GM12864 (cell line): ENCODE measurements at regions not wholly inside any gene's neighbourhood (a gene's known extent, or its start where the extent isn't known, plus 50 kb on each side); places are given as distances from the start of the nearest gene placed in this dataset.

Experiments used
- DNase-seq: peaks from one replicate; pipeline ENCODE4 v3.0.0-alpha.2; 2011; ENCODE audit warnings: low read depth
- H3K4me3 ChIP-seq: 2 replicates; pipeline ENCODE4 v1.5.1; 2011; ENCODE audit warnings: mild to moderate bottlenecking, low read depth, low read length, control low read depth
- TF ChIP-seq, protein P1 (sequence below): IDR thresholded peaks from 2 replicates; pipeline ENCODE4 v1.5.1; 2011; ENCODE audit warnings: low read depth, mild to moderate bottlenecking, moderate library complexity, low read length, control low read depth, inconsistent platforms; ENCODE audit errors: missing control alignments

DNA sequence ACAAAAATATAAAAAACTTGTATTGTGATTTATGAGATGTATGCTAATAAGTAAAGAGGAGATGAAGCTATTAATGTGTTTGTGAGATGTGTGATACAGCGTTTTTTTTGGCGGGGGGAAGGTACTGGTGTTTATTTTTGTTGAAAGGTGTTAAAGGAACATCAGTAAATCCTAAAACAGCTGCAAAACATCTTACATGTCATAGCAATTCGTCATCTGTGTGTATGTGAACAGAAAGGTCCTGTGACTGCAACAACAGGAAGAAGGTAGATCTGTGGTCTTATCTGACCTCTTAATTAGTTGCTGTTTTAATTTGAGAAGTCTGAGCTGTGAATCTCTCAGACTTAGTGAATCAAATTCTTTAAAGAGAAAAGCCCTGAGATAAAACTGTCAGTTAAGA is 1041.1 kb downstream of the JRKL start:
- no peak for DNase-seq
- no peak overlapping the region for H3K4me3 ChIP-seq
- TF ChIP-seq, protein P1, sequence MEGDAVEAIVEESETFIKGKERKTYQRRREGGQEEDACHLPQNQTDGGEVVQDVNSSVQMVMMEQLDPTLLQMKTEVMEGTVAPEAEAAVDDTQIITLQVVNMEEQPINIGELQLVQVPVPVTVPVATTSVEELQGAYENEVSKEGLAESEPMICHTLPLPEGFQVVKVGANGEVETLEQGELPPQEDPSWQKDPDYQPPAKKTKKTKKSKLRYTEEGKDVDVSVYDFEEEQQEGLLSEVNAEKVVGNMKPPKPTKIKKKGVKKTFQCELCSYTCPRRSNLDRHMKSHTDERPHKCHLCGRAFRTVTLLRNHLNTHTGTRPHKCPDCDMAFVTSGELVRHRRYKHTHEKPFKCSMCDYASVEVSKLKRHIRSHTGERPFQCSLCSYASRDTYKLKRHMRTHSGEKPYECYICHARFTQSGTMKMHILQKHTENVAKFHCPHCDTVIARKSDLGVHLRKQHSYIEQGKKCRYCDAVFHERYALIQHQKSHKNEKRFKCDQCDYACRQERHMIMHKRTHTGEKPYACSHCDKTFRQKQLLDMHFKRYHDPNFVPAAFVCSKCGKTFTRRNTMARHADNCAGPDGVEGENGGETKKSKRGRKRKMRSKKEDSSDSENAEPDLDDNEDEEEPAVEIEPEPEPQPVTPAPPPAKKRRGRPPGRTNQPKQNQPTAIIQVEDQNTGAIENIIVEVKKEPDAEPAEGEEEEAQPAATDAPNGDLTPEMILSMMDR = no peak

DNA sequence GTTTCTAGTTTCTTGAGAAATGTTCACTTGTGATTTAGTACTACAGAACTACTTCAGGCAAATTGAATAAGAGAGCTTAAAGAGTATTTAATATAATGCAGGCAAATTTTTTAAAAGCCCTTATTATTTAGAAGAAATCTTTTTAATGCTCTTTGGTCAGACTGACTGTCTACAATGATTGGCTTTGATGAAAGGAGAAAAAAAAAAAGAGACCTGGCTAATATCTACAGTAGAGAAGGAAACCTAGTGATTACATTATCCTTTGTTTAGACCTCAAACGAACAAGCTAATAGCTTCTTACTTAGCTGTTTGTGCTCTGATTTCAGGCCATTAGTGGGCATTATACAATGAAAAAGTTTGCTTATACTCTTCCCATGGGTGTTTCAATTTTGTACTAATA is 1043.1 kb downstream of the JRKL start:
- H3K4me3 ChIP-seq = no peak overlapping the region
- DNase-seq = no peak
- TF ChIP-seq, protein P1 = no peak

DNA sequence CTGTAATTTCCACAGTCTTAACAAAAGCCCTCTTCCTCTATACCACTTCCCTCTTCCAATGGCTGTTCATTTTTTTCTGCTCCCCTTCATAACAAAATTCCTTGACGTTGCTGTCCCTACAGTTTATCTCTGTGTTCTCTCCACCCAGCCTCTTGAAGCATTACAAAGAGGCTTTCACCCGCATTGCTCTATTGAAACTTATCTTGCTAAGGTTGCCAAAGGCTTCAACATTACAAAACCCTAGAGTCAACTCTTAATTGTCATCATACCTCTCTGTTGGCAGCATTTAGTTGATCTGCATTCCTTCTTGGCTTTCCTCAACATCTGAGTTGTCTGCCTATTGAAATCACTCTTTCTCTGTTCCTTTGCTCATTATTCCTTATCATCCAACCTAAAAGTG is 1055.7 kb downstream of the JRKL start:
- no peak for DNase-seq
- H3K4me3 ChIP-seq = no peak overlapping the region
- TF ChIP-seq, protein P1 = no peak

DNA sequence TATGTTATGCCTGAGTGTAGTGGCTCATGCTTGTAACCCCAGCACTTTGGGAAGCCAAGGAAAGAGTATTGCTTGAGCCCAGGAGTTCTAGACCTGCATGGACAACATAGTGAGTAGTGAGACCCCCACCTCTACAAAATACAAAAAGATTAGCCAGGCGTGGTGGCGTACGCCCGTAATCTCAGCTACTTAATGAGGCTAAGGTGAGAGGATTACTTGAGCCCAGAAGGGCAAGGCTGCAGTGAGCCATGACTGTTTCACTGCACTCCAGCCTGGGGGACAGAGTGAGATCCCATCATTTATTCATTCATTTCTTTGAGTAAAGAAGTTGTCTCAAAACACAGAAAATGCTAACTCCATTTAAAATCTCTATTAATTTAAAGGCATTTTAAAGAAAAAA is 1061.6 kb downstream of the JRKL start:
- no peak for DNase-seq
- TF ChIP-seq, protein P1 = no peak
- H3K4me3 ChIP-seq = no peak overlapping the region

DNA sequence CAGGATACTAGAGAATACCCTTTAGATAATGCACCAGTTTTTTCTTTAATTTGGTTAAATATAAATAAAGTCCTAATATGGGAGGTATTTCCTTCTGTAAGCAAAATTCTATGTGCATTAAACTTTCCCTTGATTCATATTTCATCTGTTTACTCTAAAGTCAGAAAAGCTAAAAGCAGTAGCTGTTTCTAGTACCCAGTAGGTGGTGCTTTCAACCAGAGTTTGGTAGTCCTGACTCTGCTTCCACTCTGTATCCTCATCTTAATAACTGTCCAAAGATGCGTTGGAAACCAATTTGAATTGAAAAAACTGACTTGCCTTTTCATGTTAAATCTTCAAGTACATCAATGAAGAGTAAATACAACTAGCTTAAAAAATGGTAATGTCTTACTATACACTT is 1065.2 kb downstream of the JRKL start:
- TF ChIP-seq, protein P1 = no peak
- H3K4me3 ChIP-seq = no peak overlapping the region
- no peak for DNase-seq

DNA sequence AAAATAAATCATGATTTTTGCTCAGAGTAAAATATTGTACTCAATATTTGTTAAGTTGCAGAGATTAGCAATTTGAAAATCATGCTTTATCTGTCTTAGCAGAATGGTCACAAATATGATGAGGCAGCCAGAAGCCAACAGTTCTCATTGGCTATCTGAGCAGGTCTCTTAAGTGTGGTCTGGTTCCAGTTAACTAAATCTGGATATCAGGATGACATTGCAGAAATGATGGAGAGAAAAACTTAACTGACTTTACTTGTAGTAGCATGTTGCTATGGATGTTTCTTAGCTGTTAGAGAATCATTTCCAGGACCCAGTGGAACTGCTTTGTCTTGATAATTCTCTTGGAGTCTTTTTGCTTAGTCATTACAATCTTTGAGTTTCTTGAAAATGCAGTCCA is 1070.3 kb downstream of the JRKL start:
- H3K4me3 ChIP-seq = no peak overlapping the region
- TF ChIP-seq, protein P1 = no peak
- no peak for DNase-seq

DNA sequence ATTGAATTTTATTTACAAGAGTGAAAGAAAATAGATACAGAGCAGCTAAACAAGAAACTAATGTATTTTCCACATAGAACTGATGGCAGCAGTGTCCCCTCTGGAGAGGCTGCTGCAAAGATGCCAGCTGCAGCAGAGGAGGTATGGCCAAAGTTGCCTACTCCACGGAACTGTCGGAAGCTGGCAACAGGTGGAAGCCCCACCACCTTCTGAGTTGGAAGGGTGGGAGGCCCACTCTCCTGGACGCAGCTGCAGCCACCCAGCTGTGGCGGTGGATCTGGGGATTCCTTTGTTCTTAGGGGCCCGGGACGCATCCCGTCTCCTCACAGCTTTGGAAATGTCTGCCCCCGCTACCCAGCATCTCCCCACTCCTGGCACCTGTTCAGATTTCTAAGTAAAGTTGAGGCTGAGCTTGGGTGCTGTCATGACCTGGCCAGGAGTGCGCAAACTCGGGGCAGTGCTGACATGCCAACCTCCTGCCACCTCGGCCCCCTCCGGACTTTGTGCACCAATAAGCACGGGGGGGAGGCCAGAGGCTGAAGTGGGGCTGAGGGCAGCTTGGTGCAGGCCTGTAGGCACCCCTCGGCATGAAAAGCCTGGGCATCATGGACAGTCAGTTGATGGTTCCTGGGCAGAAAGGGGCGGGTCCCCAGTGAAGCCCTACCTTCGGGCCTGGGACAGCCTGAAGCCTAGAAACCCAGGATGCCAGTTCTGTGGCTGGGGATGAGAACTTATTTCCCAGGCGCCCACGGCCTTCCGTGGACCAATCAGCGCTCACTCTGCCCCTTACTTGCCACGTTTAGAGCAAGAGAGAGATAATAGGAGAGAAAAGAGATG is 1071.4 kb downstream of the JRKL start:
- no peak for DNase-seq
- H3K4me3 ChIP-seq = no peak overlapping the region
- TF ChIP-seq, protein P1 = no peak
